ENCODE measurements at regions not wholly inside any gene's neighbourhood (a gene's known extent, or its start where the extent isn't known, plus 50 kb on each side); places are given as distances from the start of the nearest gene placed in this dataset.

DNA sequence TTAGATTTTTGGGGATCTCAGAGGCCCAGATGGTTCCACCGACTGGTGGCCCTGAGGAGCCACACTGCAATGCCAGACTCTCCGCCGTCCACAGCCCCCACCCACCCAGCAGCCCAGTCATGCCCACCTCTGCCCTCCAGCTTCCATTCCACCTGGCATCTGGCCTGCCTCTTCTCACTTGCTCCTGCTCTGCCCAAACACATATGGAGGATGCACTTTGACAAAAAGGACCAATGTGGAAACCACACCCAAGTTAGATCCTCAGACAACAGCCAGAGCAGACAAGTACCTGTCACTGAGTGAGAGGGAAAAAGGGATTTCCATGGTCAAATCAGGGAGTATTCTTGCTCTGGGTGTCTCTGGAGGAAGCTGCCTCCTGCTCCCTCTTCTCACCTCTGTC is 120.6 kb upstream of the NXT1 start:
- Histone ChIP-seq H3K9me1 (replicated peaks; ENCODE audit: control insufficient read depth, extremely low read depth, insufficient read depth, low read length) (no peaks in the 10 kb centered on the region), H3K36me3 (ENCODE audit: control insufficient read depth in 2 of 2, extremely low read depth in 1 of 2, insufficient read depth in 2 of 2, low read length in 2 of 2) (no peaks in the 10 kb centered on the region), H2AFZ (ENCODE audit: low read depth, low read length) (no peak overlapping the region), H3K4me1 (ENCODE audit: control insufficient read depth, extremely low read depth, insufficient read depth, low read length) (peaks cover 8% of the 10 kb centered on the region), H3K27me3 (ENCODE audit: control insufficient read depth in 2 of 2, insufficient read depth in 2 of 2, low read length in 2 of 2) (no peaks in the 10 kb centered on the region), H3K79me2 (ENCODE audit: control insufficient read depth, insufficient read depth, low read length) (no peaks in the 10 kb centered on the region), H3K9ac (replicated peaks; ENCODE audit: extremely low read depth, insufficient read depth, low read length) (no peak overlapping the region), H3K4me2 (ENCODE audit: insufficient read depth, low read length) (no peak overlapping the region), H3K9me3 (replicated peaks; ENCODE audit: control insufficient read depth, insufficient read depth, low read length) (no peaks in the 10 kb centered on the region), H3K27ac (ENCODE audit: insufficient read depth, low read depth, low read length) (no peak overlapping the region), H4K20me1 (replicated peaks; ENCODE audit: control insufficient read depth, extremely low read depth, insufficient read depth, low read length) (no peaks in the 10 kb centered on the region), H3K4me3 (replicated peaks in 1 of 3; ENCODE audit: insufficient read depth in 1 of 3, low read depth in 1 of 3, low read length in 3 of 3) (no peak overlapping the region)
- no peak for FAIRE-seq
- intact Hi-C loops (cut with micrococcal nuclease) (loop anchor here (5.0 kb wide), 1 partner anchor 78 kb away; no protein-coding TSS in a partner anchor), dilution Hi-C loops (cut with MboI; ENCODE audit: extremely low pct_ligation_motif_present, low sequenced_read_pairs) (no loop called here)
- TF ChIP-seq FOS (IDR thresholded peaks at IDR 0.05; ENCODE audit: borderline replicate concordance, insufficient read depth, low read length): no peak
- TF ChIP-seq, protein P1, sequence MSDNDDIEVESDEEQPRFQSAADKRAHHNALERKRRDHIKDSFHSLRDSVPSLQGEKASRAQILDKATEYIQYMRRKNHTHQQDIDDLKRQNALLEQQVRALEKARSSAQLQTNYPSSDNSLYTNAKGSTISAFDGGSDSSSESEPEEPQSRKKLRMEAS (IDR thresholded peaks at IDR 0.05; ENCODE audit: insufficient read depth, insufficient read length): no peak
- TF ChIP-seq GATA2 (IDR thresholded peaks at IDR 0.05; ENCODE audit: insufficient read depth, insufficient read length, low read depth, low read length): no peak
- TF ChIP-seq MYC (IDR thresholded peaks at IDR 0.05; ENCODE audit: low read depth, low read length): no peak
- no peak for TF ChIP-seq POLR2A (IDR thresholded peaks at IDR 0.05; ENCODE audit: low read depth, low read length)
- no peak for TF ChIP-seq POLR2AphosphoS5 (IDR thresholded peaks at IDR 0.05; ENCODE audit: insufficient read depth, low read depth, low read length)
- no peak for TF ChIP-seq JUN (IDR thresholded peaks at IDR 0.05; ENCODE audit: borderline replicate concordance, insufficient read depth, insufficient read length, low read depth)
- no peak for TF ChIP-seq EZH2 (IDR thresholded peaks at IDR 0.05; ENCODE audit: borderline replicate concordance, low read depth, low read length, severe bottlenecking)
- TF ChIP-seq, protein P2, sequence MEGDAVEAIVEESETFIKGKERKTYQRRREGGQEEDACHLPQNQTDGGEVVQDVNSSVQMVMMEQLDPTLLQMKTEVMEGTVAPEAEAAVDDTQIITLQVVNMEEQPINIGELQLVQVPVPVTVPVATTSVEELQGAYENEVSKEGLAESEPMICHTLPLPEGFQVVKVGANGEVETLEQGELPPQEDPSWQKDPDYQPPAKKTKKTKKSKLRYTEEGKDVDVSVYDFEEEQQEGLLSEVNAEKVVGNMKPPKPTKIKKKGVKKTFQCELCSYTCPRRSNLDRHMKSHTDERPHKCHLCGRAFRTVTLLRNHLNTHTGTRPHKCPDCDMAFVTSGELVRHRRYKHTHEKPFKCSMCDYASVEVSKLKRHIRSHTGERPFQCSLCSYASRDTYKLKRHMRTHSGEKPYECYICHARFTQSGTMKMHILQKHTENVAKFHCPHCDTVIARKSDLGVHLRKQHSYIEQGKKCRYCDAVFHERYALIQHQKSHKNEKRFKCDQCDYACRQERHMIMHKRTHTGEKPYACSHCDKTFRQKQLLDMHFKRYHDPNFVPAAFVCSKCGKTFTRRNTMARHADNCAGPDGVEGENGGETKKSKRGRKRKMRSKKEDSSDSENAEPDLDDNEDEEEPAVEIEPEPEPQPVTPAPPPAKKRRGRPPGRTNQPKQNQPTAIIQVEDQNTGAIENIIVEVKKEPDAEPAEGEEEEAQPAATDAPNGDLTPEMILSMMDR (IDR thresholded peaks at IDR 0.05; ENCODE audit: extremely low read depth in 1 of 2, insufficient read depth in 1 of 2, low read depth in 1 of 2, low read length in 2 of 2): no peak
- CTCF ChIA-PET: no interaction called here
- DNase-seq (ENCODE audit: low read depth, low spot score): no peak
- BruUV-seq (replicated peaks): no TSS peak
- POLR2A ChIA-PET: no interaction called here

Measured in endothelial cell of umbilical vein (primary cell).